Hindlimb muscle (tissue), 1 donor: ENCODE measurements at regions not wholly inside any gene's neighbourhood (a gene's known extent, or its start where the extent isn't known, plus 50 kb on each side); places are given as distances from the start of the nearest gene placed in this dataset.

Source experiments
- DNase-seq: peaks from one replicate; pipeline ENCODE4 v3.0.0-alpha.2; 2013

- no peak for DNase-seq
Observed at GRCh38 chr1:21346365-21347071, 56.3 kb upstream of the ECE1 start.

GRCh38 chr1:21344750-21345443 lies 54.6 kb upstream of the ECE1 start:
- DNase-seq, result no peak

GRCh38 chr1:21344098-21344749 lies 54.0 kb upstream of the ECE1 start:
- DNase-seq, result no peak

- DNase-seq, result no peak
Observed at GRCh38 chr1:21342961-21343838, 52.9 kb upstream of the ECE1 start.

GRCh38 chr1:21341517-21342078 lies 51.3 kb upstream of the ECE1 start:
- DNase-seq, result no peak

- DNase-seq, result no peak
Observed at GRCh38 chr1:21341022-21341421, 50.8 kb upstream of the ECE1 start.

GRCh38 chr1:21340230-21340945 lies 50.1 kb upstream of the ECE1 start:
- no peak for DNase-seq
